ENCODE measurements at regions not wholly inside any gene's neighbourhood (a gene's known extent, or its start where the extent isn't known, plus 50 kb on each side); places are given as distances from the start of the nearest gene placed in this dataset.

GRCh38 chr20:52311209-52311794, 119.7 kb upstream of the ZFP64 start:
- TF ChIP-seq EP300 (IDR thresholded peaks at IDR 0.05; ENCODE audit: borderline replicate concordance) (no peak), TCF12 (IDR thresholded peaks at IDR 0.05; ENCODE audit: low read depth) (no peak), USF1 (IDR thresholded peaks at IDR 0.05) (no peak), TAF1 (IDR thresholded peaks at IDR 0.05; ENCODE audit: low read depth) (no peak), RAD21 (IDR thresholded peaks at IDR 0.05; ENCODE audit: low read depth) (no peak), YY1 (IDR thresholded peaks at IDR 0.05; ENCODE audit: low read depth) (no peak), CREB1 (IDR thresholded peaks at IDR 0.05; ENCODE audit: low read depth) (no peak), CEBPB (IDR thresholded peaks at IDR 0.05) (no peak), NFIC (IDR thresholded peaks at IDR 0.05) (no peak), TEAD4 (IDR thresholded peaks at IDR 0.05) (no peak), ZBTB7A (IDR thresholded peaks at IDR 0.05; ENCODE audit: low read depth) (no peak), EGR1 (IDR thresholded peaks at IDR 0.05) (no peak)
- TF ChIP-seq, protein P1, sequence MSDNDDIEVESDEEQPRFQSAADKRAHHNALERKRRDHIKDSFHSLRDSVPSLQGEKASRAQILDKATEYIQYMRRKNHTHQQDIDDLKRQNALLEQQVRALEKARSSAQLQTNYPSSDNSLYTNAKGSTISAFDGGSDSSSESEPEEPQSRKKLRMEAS (IDR thresholded peaks at IDR 0.05): no peak
- TF ChIP-seq, protein P2, sequence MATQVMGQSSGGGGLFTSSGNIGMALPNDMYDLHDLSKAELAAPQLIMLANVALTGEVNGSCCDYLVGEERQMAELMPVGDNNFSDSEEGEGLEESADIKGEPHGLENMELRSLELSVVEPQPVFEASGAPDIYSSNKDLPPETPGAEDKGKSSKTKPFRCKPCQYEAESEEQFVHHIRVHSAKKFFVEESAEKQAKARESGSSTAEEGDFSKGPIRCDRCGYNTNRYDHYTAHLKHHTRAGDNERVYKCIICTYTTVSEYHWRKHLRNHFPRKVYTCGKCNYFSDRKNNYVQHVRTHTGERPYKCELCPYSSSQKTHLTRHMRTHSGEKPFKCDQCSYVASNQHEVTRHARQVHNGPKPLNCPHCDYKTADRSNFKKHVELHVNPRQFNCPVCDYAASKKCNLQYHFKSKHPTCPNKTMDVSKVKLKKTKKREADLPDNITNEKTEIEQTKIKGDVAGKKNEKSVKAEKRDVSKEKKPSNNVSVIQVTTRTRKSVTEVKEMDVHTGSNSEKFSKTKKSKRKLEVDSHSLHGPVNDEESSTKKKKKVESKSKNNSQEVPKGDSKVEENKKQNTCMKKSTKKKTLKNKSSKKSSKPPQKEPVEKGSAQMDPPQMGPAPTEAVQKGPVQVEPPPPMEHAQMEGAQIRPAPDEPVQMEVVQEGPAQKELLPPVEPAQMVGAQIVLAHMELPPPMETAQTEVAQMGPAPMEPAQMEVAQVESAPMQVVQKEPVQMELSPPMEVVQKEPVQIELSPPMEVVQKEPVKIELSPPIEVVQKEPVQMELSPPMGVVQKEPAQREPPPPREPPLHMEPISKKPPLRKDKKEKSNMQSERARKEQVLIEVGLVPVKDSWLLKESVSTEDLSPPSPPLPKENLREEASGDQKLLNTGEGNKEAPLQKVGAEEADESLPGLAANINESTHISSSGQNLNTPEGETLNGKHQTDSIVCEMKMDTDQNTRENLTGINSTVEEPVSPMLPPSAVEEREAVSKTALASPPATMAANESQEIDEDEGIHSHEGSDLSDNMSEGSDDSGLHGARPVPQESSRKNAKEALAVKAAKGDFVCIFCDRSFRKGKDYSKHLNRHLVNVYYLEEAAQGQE (IDR thresholded peaks at IDR 0.05; ENCODE audit: low read depth): no peak
